LNCaP clone FGC (cell line): ENCODE measurements at regions not wholly inside any gene's neighbourhood (a gene's known extent, or its start where the extent isn't known, plus 50 kb on each side); places are given as distances from the start of the nearest gene placed in this dataset.

ENCODE experiments used
- DNase-seq: peaks from one replicate; pipeline ENCODE4 v3.0.0-alpha.2; 2011; ENCODE audit warnings: low read depth
- H3K4me3 ChIP-seq: 2 replicates; pipeline ENCODE4 v1.5.1; 2011; ENCODE audit warnings: mild to moderate bottlenecking, low read depth, low read length, control low read depth
- CTCF ChIP-seq: IDR thresholded peaks from 2 replicates; pipeline ENCODE4 v1.5.1; 2012; ENCODE audit warnings: mild to moderate bottlenecking; ENCODE audit not compliant: control insufficient read depth, insufficient read depth; ENCODE audit errors: extremely low read depth

GRCh38 chr14:101243587-101244338 is 317.5 kb upstream of the DIO3 start:
- no peak for DNase-seq
- no peak overlapping the region for H3K4me3 ChIP-seq
- no peak for TF ChIP-seq CTCF

- no peak for TF ChIP-seq CTCF
- no peak for DNase-seq
- H3K4me3 ChIP-seq, result no peak overlapping the region
Measured at GRCh38 chr14:101246894-101247841, 314.1 kb upstream of the DIO3 start.

DNA sequence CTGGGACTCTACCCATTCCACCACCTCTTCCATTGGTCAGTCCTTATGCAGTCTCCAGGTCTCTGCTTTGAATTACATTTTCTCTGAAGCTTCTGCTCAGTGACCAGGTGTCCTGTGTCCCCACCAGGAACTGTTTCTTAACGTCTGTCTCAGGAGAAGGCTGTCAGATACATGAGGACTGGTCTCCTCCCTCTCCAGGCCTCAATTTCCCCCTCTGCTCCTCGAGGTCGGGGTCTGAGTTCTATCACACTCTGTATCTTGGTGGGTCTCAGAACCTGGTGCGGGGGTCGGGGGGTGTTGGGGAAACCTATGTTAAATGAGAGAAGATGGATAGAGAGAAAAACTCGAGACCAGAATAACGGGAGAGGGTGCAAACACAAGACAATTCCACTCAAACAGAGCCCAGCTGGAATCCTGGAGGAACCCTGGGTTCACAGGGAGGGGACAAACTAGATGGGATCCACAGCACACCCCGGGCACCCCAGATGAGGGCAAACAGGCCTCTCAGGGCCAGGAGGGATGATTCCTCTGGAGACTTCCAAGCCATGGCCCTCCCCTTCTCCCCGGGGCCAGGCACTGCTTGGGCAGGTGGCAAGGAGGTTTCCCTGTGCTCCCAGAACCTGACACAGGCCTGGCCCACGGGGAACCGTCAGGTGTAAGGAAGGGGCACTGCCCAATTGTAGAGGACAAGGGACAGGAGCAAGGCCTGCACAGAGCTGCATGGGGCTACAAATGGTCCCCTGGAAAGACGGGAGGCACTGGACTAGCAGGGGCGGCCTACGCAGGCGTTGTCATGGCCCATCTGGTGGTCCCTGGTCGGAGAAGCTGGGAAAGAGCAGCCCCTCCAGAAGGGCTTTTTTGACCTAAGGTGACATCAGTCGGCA is 313.2 kb upstream of the DIO3 start:
- no peak for DNase-seq
- no peak overlapping the region for H3K4me3 ChIP-seq
- no peak for TF ChIP-seq CTCF

DNA sequence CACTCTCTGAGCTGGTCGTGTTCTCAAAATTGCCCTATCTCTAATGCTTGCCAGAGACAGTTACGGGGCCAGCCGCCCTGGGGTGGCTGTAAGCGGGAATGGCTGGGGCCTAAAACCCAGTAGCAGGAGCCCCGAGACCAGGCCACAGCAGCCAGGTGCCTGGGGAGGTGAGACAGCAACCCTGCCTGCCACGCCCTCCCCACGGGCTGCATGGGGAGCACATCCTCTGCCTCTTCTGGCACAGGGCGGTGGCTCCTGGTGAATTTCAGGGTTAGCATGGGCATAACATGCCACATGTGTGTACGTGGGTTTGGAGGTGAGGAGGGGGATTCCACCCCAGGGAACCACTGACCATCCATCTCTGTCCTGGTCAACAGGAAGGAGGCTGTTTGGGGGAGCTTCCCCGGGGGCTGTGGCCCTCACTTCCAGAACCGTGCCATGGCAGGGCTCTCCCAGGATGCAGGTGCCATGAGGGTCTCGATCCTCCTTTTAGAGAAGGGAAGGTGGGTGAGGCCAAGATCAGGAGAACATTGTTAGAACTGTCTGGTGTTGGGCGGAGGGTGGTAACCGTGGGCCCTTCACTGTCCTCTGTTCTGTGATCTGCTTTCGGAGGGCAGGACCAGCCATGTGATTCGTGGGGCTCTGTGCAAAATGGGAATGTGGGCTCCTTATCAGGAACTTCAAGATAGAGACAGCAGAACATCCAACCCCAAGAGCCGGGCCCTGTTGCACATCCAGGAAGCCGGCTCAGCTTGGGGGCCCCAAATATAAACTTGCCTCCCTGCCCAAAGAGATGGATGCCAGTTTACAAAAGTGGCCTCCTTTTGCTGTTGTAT is 312.2 kb upstream of the DIO3 start:
- no peak overlapping the region for H3K4me3 ChIP-seq
- no peak for DNase-seq
- no peak for TF ChIP-seq CTCF

DNA sequence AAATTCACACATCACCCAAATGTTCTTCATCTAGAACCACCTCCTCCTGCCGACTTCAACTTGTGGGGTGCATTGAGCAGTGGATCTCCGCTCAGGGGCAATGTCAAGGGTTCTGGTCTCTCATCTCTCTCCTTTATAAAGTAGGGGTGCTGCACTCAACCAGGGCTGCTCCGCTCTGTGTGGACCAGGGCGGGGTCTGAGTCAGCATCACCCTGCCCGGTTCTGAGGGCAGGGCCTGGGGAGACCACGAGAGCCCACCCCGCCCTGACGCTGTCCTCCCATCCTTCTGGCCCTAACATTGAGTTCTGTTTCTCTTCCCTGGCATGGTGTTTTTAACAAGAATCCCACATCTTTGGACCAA is 311.6 kb upstream of the DIO3 start:
- H3K4me3 ChIP-seq, result no peak overlapping the region
- DNase-seq, result no peak
- no peak for TF ChIP-seq CTCF
